ENCODE measurements at regions not wholly inside any gene's neighbourhood (a gene's known extent, or its start where the extent isn't known, plus 50 kb on each side); places are given as distances from the start of the nearest gene placed in this dataset.
A peak's percentile ranks its signal among the peaks of the same experiment; 100 is the strongest.
"Not testable (repeated sequence)": the region's sequence is repeated elsewhere in the genome, so short reads cannot be mapped to it uniquely, and the experiment has no call there.

GRCh38 chr13:39928261-39928660 lies 272.8 kb downstream of the COG6 start:
- Histone ChIP-seq H3K36me3 (replicated peaks; ENCODE audit: control insufficient read depth, insufficient read depth, low read length) (no peaks in the 10 kb centered on the region), H3K4me3 (ENCODE audit: insufficient read depth, low read depth, low read length) (no peak overlapping the region), H3K27me3 (ENCODE audit: control insufficient read depth, insufficient read depth, low read length) (no peaks in the 10 kb centered on the region)
- DNase-seq: no peak

GRCh38 chr13:39929583-39929982 lies 274.1 kb downstream of the COG6 start:
- no peak overlapping the region for H3K4me3 ChIP-seq (ENCODE audit: insufficient read depth, low read depth, low read length)
- H3K27me3 ChIP-seq (ENCODE audit: control insufficient read depth, insufficient read depth, low read length): no peaks in the 10 kb centered on the region
- no peaks in the 10 kb centered on the region for H3K36me3 ChIP-seq (replicated peaks; ENCODE audit: control insufficient read depth, insufficient read depth, low read length)
- no peak for DNase-seq

- Histone ChIP-seq H3K4me3 (ENCODE audit: insufficient read depth, low read depth, low read length) (no peak overlapping the region), H3K36me3 (replicated peaks; ENCODE audit: control insufficient read depth, insufficient read depth, low read length) (no peaks in the 10 kb centered on the region), H3K27me3 (ENCODE audit: control insufficient read depth, insufficient read depth, low read length) (no peaks in the 10 kb centered on the region)
- DNase-seq: no peak
Measured at GRCh38 chr13:39930060-39930459, 274.6 kb downstream of the COG6 start.

DNA sequence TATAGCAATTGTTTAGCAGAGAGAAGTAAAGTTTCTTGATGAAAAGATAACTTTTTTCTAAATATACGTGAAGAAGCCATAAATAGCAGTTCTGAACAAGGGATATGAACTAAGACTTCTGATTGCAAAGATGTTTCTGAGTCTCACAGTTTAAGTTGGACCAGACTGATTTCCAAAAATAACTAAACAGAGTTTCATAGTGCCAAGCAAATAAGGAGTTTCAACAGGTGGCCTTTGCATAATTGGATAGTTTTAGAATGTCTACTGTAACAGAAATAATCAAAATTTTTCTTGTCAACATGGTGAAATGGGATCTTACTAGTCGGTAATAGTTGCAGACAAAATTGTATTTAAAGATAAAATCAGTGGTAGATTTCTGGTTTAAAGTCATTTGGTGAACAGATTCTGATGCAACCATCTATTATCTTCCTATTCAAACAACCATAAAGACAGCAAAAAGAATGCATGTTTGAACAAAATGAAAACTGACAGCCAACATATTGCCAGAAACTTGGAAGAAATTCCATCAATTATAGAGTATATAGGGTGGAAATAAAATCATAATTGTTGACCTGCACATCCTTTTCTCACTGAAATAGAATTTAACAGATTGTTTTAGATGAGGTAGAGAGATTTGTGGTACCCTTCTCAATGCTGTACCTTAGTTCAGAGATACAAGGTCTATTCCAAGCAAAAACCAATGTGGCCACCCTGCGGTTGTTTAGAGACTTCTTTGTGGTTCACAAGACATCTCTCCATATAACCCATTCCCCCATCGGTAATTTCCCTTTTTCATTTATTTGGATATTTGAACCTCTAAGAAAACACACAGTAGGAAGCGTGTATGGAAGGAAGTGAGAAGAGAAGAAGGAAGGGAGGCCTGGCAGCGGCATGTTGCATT lies 275.3 kb downstream of the COG6 start:
- no peaks in the 10 kb centered on the region for H3K36me3 ChIP-seq (replicated peaks; ENCODE audit: control insufficient read depth, insufficient read depth, low read length)
- no peak overlapping the region for H3K4me3 ChIP-seq (ENCODE audit: insufficient read depth, low read depth, low read length)
- DNase-seq: no peak
- H3K27me3 ChIP-seq (ENCODE audit: control insufficient read depth, insufficient read depth, low read length): no peaks in the 10 kb centered on the region

DNA sequence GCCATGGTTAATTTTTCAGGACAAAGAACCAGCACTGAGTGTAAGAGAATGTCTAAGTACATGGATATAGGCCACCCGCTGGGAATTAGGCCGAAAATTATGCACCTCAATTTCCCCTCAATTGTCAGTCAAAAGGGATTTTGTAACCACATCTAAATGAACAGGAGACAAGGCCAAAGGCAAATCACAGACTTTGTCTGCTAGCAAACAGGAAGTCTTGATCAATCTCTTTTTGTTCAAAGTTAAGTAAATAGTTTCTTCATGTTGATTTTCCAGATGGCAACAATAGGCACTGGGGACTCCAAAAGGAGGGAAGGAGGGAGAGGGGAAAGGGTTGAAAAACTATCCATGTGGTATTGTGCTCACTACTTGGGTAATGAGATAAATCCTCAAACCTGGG lies 276.0 kb downstream of the COG6 start:
- DNase-seq: no peak
- Histone ChIP-seq H3K27me3 (ENCODE audit: control insufficient read depth, insufficient read depth, low read length) (no peaks in the 10 kb centered on the region), H3K36me3 (replicated peaks; ENCODE audit: control insufficient read depth, insufficient read depth, low read length) (no peaks in the 10 kb centered on the region), H3K4me3 (ENCODE audit: insufficient read depth, low read depth, low read length) (no peak overlapping the region)

DNA sequence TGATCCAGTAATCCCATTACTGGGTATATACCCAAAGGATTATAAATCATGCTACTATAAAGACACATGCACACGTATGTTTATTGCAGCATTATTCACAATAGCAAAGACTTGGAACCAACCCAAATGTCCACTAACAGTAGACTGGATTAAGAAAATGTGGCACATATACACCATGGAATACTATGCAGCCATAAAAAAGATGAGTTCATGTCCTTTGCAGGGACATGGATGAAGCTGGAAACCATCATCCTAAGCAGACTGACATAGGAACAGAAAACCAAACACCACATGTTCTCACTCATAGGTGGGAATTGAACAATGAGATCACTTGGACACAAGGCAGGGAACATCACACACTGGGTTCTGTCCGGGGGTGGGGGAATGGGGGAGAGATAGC lies 277.1 kb downstream of the COG6 start:
- not testable (repeated sequence) for H3K27me3 ChIP-seq (ENCODE audit: control insufficient read depth, insufficient read depth, low read length); DNase-seq; H3K36me3 ChIP-seq (replicated peaks; ENCODE audit: control insufficient read depth, insufficient read depth, low read length); H3K4me3 ChIP-seq (ENCODE audit: insufficient read depth, low read depth, low read length)

- Histone ChIP-seq H3K36me3 (replicated peaks; ENCODE audit: control insufficient read depth, insufficient read depth, low read length) (no peaks in the 10 kb centered on the region), H3K4me3 (ENCODE audit: insufficient read depth, low read depth, low read length) (no peak overlapping the region), H3K27me3 (ENCODE audit: control insufficient read depth, insufficient read depth, low read length) (no peaks in the 10 kb centered on the region)
- no peak for DNase-seq
Measured at GRCh38 chr13:39935155-39935554, 279.7 kb downstream of the COG6 start.

GRCh38 chr13:39938596-39938995 lies 283.1 kb downstream of the COG6 start:
- DNase-seq: no peak
- H3K36me3 ChIP-seq (replicated peaks; ENCODE audit: control insufficient read depth, insufficient read depth, low read length): no peaks in the 10 kb centered on the region
- no peaks in the 10 kb centered on the region for H3K27me3 ChIP-seq (ENCODE audit: control insufficient read depth, insufficient read depth, low read length)
- H3K4me3 ChIP-seq (ENCODE audit: insufficient read depth, low read depth, low read length): no peak overlapping the region

DNA sequence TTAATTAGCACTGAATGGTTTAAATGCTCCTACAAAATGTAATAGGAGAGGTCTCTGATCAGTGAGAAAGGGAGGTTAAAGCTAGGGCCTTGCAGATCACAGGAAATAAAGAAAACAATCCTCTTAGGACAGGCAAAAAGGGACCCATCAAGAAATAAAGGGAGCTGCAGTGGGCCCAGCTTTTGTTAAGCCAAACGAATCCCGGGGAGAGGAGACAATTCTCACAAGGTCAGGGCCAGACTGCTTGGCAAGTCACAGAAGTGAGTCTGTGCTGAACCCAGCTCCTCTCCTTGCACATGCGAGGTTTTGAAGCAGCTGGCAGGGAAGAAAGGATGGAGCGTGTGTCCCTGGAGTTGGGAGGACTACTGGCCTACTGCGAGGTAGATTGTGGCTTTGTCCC lies 285.8 kb downstream of the COG6 start:
- peak; percentile 32 for DNase-seq
- no peaks in the 10 kb centered on the region for H3K36me3 ChIP-seq (replicated peaks; ENCODE audit: control insufficient read depth, insufficient read depth, low read length)
- no peaks in the 10 kb centered on the region for H3K27me3 ChIP-seq (ENCODE audit: control insufficient read depth, insufficient read depth, low read length)
- no peak overlapping the region for H3K4me3 ChIP-seq (ENCODE audit: insufficient read depth, low read depth, low read length)

DNA sequence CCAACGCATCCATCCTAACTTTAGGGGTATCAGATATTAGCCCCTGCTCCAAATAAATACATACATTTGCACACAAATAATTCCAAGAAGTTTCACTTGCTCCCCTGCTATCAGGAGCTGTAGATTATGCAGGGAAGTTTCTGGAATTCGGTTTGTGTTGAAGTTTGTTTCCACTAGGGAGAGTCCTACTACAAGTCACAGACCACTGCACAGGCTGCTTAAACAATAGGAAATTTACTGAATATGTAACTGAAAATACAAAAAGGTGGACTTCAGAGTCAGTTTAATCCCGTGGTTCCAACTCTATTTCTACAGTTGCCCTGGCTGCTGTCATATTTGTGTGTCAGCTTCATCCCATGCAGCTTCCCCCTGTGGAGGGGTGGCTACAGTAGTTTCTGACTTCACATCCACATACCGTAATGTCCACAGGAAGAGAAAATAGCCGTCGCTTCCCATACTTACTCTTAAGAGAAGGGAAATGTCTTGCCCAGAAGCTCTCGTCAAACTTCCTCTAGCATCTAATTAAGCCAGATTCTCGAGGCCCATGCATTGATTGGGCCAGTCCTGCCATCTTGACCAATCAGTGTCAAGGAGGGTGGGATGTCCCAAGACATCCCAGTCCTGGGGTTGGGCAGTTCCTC lies 286.6 kb downstream of the COG6 start:
- no peak for DNase-seq
- Histone ChIP-seq H3K4me3 (ENCODE audit: insufficient read depth, low read depth, low read length) (no peak overlapping the region), H3K36me3 (replicated peaks; ENCODE audit: control insufficient read depth, insufficient read depth, low read length) (no peaks in the 10 kb centered on the region), H3K27me3 (ENCODE audit: control insufficient read depth, insufficient read depth, low read length) (no peaks in the 10 kb centered on the region)

DNA sequence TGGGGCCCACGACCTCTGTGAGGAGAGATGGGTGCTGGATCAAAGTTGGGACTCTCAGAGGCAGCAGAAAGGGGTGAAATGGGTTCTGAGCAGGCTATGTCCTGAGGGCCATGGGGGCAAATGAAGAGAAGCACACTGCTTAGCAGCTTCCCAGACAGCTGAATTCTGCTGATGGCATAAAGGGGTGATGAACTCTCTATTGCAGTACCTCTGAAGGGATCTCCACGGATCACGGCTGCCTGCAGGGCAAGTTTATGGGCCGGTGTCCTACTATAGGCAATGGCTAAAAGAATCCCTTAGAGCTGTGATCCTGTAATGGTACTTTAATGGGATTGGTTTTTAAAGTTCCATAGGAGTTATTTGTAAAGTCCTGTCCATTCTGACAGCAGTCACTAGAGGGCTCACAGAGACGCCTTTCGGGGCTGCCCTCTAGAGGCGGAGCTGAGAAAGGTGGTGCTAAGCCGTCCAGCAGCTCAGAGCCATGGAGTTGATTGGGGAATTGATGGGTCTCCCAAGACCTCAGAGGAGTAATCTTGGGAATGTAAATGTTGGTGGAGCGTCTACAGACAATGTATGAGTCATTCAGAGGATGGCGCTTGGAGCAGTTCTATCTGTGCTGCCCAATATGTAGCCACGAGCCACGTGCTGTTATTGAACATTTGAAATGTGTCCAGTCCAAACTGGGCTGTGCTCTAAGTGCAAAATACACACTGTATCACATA lies 287.3 kb downstream of the COG6 start:
- H3K27me3 ChIP-seq (ENCODE audit: control insufficient read depth, insufficient read depth, low read length): no peaks in the 10 kb centered on the region
- DNase-seq: peak; percentile 75
- no peaks in the 10 kb centered on the region for H3K36me3 ChIP-seq (replicated peaks; ENCODE audit: control insufficient read depth, insufficient read depth, low read length)
- no peak overlapping the region for H3K4me3 ChIP-seq (ENCODE audit: insufficient read depth, low read depth, low read length)

DNA sequence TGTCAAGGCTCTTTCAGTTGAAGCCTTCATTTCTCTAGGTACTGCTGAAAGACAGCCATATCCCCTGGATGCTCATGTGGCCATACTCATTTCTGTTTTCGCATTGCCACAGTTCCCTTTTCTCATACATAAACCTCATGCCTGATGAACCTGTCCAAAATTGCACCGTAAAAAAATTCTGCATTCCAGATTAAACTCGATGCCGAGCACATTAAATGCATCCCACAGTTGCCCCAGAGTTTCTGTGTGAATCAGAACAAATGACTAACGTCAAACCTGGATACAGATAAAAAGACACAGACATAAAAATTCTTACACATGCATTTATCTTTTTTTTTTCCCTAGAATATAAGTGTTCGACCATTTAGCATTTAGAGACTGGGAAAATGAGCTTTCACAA lies 288.2 kb downstream of the COG6 start:
- H3K27me3 ChIP-seq (ENCODE audit: control insufficient read depth, insufficient read depth, low read length): no peaks in the 10 kb centered on the region
- H3K36me3 ChIP-seq (replicated peaks; ENCODE audit: control insufficient read depth, insufficient read depth, low read length): no peaks in the 10 kb centered on the region
- DNase-seq: no peak
- no peak overlapping the region for H3K4me3 ChIP-seq (ENCODE audit: insufficient read depth, low read depth, low read length)

GRCh38 chr13:39945226-39945625 lies 289.8 kb downstream of the COG6 start:
- no peaks in the 10 kb centered on the region for H3K36me3 ChIP-seq (replicated peaks; ENCODE audit: control insufficient read depth, insufficient read depth, low read length)
- no peak overlapping the region for H3K4me3 ChIP-seq (ENCODE audit: insufficient read depth, low read depth, low read length)
- no peak for DNase-seq
- no peaks in the 10 kb centered on the region for H3K27me3 ChIP-seq (ENCODE audit: control insufficient read depth, insufficient read depth, low read length)

DNA sequence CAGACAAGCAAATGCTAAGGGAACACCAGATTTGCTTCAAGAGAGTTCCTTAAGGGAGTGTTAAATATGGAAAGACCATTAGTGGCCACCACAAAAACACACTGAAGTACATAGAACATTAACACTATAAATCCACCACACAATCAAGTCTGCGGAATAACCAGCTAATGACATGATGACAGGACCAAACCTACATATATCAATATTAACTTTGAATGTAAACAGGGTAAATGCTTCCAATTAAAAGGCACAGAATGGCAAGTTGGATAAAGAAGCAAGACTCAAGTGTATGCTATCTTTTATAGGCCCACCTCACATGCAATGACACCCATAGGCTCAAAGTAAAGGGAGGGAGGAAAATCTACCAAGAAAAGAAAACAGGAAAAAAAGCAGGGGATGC lies 291.3 kb downstream of the COG6 start:
- Histone ChIP-seq H3K27me3 (ENCODE audit: control insufficient read depth, insufficient read depth, low read length) (no peaks in the 10 kb centered on the region), H3K4me3 (ENCODE audit: insufficient read depth, low read depth, low read length) (no peak overlapping the region), H3K36me3 (replicated peaks; ENCODE audit: control insufficient read depth, insufficient read depth, low read length) (no peaks in the 10 kb centered on the region)
- no peak for DNase-seq

DNA sequence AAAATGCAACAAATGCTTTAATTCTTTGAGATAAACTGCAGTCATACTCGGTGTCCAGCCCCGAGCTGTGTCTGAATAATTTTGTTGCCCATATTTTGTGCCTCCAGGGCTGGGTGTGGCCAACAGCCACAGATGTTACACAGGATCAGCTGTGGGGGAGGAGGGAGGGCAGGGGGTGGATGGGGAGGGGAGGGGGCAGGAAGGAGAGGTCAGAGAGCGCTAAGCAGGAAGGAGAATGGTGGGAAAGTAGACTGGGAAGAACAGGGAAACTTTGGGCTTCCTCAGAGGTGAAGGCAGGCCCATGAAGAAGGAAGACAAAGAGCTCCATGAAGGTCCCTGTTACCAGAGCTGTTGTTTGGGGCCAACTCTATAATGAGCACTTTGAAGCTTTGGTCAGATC lies 295.8 kb downstream of the COG6 start:
- no peaks in the 10 kb centered on the region for H3K27me3 ChIP-seq (ENCODE audit: control insufficient read depth, insufficient read depth, low read length)

More for the DNA sequence above, 295.8 kb downstream of the COG6 start:
- DNase-seq: no peak
- no peak overlapping the region for H3K4me3 ChIP-seq (ENCODE audit: insufficient read depth, low read depth, low read length)
- no peaks in the 10 kb centered on the region for H3K36me3 ChIP-seq (replicated peaks; ENCODE audit: control insufficient read depth, insufficient read depth, low read length)
